HG03520 (cell line): ENCODE measurements at regions not wholly inside any gene's neighbourhood (a gene's known extent, or its start where the extent isn't known, plus 50 kb on each side); places are given as distances from the start of the nearest gene placed in this dataset.

Experiments
- ATAC-seq: cut with Tn5 transposase; IDR thresholded peaks from one replicate; pipeline ENCODE4 v1.9.1; 2021; ENCODE audit warnings: mild to moderate bottlenecking, moderate library complexity; ENCODE audit not compliant: unreplicated experiment

DNA sequence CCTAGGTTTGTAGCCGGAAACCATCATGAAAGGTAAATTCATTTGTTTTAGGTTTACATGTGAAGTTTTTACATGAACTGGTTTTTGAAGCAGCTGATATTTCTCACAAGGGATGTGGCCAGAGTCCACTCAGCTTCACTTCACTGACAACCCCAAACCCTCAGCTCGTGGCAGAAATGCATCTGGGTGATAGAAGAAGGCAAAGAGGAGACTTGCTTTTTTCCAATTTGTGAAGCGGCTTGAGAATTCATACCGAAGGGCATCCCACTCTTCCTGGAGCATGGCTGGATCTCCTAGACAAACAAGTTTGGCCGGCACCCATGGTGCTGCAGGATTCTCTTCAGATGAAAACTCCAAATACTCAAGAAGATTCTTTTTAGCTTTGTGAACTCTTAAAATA, 392.8 kb upstream of the CNR1 start:
- no peak for ATAC-seq

DNA sequence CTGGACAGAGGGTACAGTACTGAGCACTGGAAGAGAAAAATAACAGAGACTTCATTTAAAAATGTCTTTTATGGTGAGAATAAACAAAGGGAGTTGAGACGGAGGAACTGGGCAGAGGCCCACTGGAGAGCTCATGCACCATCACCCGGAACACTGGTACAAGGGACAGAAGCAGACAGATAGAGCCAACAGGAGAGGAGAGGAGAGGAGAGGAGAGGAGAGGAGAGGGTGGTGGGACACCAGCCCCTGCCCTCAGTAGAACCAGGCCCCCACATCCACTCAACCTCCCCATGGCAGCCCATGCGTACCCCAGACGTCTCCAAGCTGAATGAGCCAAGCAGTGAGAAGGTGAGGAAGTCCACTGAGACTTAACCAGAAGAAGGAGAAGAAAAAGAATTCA, 390.5 kb upstream of the CNR1 start:
- ATAC-seq, result no peak

DNA sequence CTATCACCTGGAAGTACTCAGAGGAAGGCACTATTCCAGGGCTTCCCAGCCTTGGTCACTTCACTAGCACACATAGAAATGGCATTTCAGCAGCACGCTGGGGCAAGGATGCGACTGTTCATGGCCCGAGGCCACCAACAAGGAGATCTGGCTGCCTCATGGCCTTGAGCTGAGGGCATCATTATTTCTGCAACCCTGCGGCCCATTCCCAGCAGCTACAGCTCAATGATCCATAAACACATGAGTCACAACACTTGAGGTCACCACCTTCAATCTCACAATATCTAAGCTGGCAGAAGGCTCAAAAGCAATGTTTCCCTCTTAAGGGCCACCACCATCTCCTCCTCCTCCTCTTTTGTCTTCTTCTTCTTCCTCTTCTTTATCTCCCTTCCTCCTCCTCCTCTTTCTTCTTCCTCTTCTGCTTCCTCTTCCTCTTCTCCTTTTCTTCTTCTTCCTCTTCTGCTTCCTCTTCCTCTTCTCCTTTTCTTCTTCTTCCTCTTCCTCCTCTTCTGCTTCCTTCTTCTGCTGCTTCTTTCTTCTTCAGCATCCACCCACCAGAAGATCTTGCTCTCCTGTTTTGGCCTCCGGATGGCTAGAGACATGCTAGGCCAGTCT, 382.9 kb upstream of the CNR1 start:
- no peak for ATAC-seq

DNA sequence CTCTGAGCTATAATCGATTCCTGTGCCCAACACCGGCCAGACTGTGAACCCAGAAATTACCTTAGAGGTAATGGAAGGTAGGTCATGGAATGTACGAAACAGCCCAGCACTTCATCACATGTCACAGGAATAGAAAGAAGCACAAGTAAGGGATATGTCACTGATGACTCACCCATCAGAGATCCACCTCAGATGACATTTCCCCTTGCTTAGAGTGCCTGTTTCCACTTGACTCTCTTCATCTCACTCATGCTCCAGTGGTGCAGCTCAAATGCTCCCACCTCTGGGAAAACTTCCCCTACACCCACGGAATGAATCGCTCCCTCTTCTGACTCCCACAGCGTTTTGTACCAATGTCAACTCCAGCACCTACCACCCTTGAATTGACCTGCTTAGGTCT, 381.6 kb upstream of the CNR1 start:
- no peak for ATAC-seq

DNA sequence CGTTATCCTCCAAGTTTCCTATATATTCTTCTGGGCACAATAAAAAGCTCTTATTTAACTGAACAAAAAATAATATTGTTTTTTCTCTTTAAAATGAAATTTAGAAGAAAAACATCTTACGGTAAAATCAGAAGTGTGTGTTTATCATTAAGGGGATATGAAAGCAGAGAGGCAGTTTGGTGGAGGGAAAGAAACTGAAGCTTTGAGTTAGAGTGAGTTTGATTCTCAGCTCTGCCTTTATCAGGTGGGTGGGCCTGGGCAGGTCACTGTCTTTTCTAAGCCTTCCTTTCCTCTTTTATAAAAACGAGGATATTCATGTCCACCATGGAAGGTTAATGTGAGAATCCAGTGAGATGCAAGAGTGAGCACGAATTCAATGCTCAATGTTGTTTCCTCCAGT, 379.8 kb upstream of the CNR1 start:
- ATAC-seq, result no peak

DNA sequence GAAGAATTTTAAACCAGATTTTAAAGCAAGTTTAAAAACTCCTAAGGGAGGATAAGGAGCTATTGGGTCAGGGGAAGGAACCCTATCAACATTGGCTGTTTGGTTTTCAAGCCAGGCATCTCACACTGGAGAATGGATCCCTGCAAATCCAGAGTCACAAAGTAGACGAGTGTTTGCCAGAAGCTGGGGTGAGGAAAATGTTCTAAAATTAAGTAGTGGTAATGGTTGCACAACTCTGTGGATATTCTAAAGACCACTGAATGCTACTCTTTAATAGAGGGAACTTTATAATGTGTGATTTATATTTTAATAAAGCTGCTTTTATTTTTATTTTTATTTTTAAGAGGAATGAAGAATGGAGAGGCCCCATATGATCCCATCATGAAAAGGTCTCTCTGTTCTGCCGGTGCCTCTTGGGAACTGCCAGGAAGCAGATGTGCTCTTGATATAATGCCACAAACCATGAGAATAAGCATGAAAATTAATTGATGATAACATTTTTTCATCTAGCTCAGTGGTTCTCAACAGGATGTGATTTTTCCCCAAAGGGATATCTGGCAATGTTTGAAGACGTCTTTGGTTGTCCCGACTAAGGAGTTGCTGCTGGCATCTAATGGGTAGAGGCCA, 379.0 kb upstream of the CNR1 start:
- ATAC-seq, result no peak

DNA sequence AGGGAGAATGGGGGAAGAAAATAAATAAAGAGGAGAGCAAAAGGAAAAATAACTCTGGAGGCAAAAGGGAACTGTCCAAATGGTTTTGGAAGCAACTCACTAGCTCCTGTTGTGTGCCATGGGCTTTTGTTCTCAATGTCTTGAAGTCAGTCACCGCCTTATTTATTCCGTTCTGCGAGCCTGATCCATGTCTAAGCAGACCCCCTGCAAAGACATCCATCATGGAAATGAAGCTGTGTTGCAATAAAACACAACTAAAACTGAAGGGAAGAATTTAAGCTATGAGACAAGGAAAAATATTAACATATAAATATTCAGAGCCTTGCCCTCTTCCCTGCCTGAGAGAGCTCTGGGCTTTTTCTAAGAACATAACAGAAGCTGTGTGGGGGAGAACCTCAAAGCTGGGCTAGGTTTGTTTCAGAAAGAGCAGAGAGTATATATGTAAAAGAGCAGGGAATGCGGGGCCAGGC, 373.2 kb upstream of the CNR1 start:
- no peak for ATAC-seq

DNA sequence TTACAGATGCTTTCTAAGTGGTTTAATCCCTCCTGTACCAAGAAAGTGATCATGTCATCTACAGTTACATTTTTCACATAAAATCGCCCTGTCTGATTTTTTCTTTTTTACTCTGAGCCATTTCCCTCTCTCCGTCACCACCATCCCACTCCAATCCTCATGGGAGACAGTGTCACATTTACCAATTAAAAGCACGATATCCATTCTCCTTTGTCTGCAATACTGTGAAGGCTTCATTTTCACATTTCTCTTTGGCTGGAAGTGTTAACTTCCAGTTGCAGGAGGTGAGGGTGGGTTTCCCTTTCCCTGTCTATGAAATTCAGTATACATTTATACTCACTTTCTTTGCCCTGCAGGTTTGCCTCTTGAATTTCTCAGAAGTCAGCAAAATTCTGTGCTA, 372.7 kb upstream of the CNR1 start:
- ATAC-seq, result no peak

DNA sequence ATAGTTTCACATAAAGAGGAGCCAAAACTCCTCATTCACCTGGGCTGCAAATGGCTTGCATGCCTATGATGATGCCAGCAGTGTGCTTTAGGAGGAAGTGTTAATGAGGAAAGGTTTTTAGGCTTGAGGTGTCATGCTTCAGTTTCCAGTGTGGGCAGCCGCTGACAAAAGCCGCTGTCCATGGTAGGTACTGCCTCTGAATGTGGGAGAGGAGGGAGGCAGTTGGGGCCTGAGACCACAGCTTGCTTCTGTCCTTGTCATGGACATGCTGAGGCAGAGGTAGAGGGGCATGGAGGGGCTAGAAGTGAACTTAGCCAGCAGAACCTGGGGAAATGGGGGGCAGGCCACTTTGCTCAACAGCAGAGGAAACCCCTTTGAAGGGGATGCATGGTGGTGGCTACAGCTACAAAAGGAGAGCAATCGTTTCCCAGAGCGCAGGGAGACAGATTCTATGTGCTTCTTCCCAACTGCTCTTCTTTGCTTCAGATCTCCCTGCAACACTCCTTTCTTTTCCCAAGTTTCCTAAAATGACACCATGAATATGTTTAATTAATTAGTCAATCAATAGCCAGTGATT, 372.1 kb upstream of the CNR1 start:
- ATAC-seq, result no peak

DNA sequence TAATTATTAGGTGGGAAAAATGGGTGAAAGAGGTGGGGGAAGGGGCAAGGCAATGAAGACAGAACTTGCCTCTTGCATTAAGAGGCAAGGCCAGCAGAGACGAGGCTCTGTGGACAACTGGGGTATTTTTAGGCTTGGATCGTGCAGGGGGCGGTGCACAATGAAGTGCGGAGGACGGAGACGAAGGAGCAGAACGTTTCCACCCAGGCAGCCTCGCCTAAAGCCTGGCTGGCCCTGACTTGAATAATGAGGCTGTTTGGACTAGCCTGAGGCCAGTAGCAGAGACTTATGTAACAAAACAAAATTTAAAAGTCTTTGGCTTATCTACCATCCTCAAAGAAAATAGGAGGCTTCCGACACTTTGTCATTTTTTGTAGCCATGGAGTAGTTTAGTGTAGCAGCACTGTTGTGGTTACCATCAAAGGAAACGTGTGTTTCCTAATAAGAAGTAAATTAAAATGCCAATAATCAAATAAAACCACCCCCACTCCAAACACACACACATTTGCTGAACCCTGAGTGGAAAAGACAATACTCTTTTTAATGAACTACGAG, 370.0 kb upstream of the CNR1 start:
- ATAC-seq, result no peak

DNA sequence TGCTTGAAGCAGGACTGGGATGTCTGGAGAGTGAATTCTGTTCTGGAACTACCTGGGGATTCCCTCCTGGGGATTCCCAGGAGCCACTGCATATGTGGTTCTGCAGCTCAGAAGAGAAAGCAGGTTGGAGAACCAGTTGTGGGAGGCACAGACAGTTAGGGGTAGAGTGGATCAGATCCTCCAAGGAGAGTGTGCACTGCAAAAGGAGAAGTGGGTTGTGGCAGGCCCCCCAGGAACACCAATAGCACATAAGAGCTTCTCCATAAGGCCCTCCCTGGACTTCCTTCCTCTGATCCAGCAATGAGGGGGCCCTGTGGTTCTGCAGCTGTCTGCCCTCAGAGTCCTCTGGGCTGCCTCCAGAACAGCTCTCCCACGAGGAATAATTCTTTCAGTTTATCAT, 369.2 kb upstream of the CNR1 start:
- ATAC-seq, result no peak

DNA sequence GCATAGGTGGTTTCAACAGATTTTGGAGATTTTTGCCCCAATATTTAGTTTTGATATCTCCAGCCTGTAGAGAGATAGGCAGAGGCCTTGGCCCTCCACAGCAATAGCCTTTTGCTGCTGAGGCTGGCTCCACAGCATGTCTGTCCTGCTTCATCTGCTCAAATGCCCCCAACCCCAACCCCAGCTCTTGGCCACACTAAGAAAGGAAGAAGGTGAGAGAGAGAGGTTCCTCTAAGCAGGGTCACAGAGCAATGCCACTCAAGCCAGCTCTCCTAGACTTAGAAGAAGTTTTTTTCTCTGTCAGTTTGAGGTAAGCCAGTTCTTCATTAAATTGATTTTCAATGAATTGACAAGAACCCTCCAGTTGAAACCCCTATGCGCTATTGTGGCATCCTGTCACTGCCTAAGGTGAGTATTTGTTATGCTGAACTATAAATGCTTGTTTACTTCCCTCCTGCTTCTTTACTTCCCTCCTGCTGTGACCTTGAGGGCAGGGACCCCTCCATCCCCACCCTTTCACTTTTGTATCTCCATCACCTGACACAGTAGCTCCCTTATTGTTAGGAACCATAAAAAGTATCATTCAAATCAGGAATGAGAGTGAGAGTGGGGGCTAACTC, 366.2 kb upstream of the CNR1 start:
- no peak for ATAC-seq

DNA sequence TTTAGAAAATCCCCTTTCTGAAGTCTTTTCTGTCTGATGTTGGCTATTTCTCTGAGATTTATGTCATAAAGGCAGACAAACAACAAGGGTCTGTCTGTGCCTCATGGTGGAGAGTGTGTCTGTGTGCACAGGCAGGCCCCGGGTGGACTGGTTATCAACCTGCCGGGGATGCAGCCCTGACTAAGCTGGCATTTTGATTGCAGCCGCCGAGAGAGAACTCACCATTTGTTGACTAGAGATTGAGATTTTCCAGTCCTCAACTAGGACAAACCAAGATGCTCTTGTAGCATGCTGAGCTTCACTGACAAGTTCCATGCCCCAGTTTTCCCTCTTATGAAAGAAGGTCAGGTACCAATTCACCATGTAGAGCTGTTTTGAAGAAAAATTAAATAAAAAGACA, 363.6 kb upstream of the CNR1 start:
- ATAC-seq, result no peak

DNA sequence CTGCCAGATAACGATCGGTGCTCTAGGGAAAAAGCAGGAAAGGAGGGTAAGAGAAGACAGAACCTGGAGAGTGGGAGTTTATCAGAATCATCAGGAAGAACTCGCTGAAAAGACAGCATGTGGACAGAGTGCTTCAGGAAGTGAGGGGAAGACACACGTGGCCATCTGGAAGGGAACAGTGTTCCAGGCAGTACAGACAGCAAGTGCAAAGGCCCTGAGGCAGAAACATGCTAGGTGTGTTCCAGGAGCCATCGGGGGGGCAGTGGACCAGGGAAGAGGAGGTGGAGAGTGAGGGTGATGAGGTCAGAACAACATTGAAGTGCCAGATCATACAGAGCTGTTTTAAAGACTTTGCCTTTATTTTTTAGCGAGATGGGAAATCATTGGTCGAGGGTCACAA, 354.3 kb upstream of the CNR1 start:
- no peak for ATAC-seq

DNA sequence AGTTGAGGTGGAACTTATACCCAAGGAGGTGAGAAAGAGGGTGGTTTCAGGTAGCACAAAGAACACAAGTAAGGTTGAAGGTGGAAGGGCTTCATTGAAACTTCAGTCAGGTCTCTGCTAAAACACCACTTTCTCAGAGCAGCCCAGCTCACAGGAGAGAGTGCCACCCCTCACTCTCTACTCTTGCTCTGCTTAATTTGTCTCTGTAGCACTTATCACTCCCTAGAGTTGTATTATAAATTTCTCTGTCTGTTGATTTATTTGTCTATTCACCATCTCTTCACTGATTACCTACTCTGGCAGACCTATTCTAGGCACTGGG, 353.8 kb upstream of the CNR1 start:
- no peak for ATAC-seq

DNA sequence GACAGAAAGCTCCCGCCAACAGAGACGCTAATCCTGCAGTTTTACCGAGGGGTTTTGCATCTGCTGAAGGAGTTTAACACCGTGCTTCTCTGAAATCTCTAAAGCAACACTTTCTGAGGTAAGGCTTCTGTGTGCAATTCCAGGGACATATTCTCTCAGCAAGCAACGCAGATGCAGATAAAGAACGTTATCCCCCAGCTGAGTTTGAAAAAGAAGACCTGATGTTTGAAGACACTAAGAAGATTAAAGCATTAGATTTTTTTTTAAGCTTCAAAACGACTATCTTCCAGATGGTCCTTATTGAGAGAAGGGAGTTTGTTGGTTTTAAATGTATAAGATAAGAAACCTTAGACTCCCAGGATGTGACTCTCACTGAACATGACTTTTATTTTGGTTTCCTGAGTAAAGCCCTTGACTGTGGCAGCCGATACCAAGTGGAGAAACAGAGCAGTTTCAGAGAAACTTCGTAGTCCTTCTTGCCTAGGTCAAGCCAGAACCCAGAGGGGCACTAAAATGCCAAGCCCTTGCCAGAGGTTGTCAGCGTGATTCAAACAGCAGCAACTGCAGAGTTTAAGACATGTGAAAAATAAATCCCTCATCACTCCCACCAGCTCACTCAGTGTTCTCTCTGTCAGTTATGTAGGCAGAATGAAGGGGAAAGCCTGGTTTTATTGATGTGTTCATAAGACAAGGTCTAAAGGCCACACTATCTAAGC, 353.3 kb upstream of the CNR1 start:
- no peak for ATAC-seq

DNA sequence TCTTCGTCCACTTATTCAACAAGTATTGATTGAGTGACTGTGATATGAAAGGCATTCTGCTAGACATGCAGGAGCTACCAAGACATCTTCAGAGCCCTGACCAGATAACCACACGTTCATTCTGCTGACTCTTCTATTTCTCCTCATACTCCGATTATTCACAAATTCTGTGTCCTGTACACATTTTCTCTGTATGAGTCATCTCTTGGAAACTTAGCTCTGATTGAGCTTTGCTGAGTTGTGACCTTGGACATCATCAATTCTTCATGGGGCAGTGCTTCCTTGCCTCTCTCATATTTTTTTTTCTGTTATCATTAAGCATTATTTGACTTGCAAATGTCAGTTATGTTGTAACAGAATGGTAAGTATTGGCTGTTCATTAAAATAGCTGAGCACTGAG, 351.6 kb upstream of the CNR1 start:
- no peak for ATAC-seq

DNA sequence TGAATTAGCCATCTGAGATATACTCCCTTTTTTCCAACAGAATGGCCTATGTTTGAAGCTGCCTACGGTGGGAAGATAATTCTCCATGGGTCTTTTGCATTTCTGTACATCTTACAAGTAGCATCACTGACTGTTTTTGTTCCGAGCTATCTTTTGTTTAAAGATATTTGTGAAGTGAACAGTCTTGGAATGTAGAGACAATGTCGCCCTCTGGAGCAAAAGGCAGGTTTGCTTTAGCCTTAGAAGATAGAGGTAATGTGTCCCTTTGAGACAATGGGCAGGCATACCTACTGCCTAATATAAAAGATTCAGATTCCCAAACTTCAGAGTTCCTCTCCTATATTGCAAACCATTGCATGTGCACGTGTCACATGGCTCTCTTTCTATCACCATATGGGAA, 347.8 kb upstream of the CNR1 start:
- no peak for ATAC-seq

DNA sequence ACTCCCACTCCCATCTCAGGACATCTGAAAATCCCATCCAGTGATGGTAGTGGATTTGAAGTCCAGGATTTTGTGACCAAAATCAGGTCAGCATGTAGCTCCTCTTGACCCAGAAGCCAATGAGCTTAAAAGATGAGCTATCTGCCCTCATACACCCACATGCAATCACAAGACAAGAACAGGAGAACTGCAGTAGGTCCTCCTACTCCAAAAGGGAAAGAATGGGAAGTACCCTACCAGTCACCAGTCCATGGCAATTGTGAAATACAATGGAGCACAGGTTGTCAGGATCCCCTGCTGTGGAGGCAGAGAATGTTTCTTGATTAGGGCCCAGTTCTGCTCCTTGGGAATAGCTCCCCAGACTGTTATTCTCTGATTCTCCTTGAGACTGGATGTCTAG, 347.3 kb upstream of the CNR1 start:
- no peak for ATAC-seq

DNA sequence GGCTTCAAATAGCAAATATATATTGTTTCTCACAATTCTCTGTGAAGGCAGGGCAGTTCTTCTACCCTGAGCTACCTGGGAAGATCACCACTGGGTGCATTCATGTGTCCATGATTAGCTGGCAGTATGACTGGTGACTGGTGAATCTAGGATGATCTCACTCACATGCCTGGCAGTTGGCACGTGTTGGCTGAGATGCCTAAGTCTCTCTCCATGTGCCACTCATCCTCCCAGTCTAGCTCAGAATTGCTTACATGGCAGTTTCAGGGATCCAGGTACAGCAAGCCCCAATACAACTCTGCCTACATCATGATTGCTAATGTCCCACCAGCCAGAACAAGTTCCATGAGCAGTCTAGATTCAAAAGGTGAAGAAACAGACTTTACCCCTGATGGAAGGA, 346.8 kb upstream of the CNR1 start:
- no peak for ATAC-seq

DNA sequence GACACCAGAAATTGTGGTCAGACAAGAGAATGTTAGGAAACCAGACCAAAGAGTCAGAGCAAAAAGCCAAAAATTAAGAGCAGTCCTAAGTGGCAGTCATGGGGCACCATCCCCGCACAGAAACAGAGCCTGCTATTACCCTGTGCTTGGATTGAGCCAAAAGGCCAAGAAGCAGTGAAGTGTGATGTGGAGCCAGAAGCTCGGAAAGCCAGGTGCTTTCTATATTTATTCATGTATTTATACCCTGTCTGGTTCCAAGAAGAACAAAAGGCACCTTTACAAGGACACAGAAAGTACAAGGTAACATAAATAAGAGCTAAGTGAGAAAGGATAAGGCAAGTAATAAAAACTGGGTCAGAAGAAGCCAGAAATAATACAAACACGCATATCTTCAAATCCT, 336.2 kb upstream of the CNR1 start:
- ATAC-seq, result no peak
